Breast epithelium (tissue), 3 donors: ENCODE measurements at regions not wholly inside any gene's neighbourhood (a gene's known extent, or its start where the extent isn't known, plus 50 kb on each side); places are given as distances from the start of the nearest gene placed in this dataset.

Experiments used
- POLR2AphosphoS5 ChIP-seq, 3 donors: sonication (generic); formaldehyde crosslinking; IDR thresholded peaks; one replicate each; pipeline ENCODE4 v1.6.1; 2017; ENCODE audit warnings: antibody characterized with exemption in 3 of 3
- TF ChIP-seq, protein P1 (sequence below), 3 donors: fragments of 450-650 bp; IDR thresholded peaks; one replicate each; pipeline ENCODE4 v1.5.1; 2016 to 2017; ENCODE audit warnings: antibody characterized with exemption in 3 of 3, mild to moderate bottlenecking in 3 of 3, moderate library complexity in 3 of 3

DNA sequence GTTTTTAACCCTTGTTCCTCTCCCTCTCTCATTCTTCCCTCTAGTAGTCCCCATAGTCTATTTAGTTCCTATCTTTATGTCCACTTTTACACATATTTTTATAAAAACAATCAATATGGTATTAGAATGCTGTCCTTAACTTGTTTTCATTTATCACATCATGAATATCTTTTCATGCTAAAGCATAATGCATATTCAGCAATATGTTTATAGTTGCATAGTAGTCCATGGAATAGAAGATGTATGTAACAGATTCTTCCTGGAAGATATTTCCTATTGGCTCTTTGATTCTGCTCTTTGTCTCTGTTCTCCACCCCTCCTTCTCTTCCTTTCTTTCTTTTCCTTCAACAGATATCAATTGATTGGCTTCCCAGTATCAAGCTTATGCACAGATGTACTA, 1047.1 kb upstream of the TENM4 start:
- TF ChIP-seq, protein P1, sequence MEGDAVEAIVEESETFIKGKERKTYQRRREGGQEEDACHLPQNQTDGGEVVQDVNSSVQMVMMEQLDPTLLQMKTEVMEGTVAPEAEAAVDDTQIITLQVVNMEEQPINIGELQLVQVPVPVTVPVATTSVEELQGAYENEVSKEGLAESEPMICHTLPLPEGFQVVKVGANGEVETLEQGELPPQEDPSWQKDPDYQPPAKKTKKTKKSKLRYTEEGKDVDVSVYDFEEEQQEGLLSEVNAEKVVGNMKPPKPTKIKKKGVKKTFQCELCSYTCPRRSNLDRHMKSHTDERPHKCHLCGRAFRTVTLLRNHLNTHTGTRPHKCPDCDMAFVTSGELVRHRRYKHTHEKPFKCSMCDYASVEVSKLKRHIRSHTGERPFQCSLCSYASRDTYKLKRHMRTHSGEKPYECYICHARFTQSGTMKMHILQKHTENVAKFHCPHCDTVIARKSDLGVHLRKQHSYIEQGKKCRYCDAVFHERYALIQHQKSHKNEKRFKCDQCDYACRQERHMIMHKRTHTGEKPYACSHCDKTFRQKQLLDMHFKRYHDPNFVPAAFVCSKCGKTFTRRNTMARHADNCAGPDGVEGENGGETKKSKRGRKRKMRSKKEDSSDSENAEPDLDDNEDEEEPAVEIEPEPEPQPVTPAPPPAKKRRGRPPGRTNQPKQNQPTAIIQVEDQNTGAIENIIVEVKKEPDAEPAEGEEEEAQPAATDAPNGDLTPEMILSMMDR (IDR thresholded peaks at IDR 0.05): no peak
- TF ChIP-seq POLR2AphosphoS5 (IDR thresholded peaks at IDR 0.05): no peak
